ENCODE measurements at regions not wholly inside any gene's neighbourhood (a gene's known extent, or its start where the extent isn't known, plus 50 kb on each side); places are given as distances from the start of the nearest gene placed in this dataset.

DNA sequence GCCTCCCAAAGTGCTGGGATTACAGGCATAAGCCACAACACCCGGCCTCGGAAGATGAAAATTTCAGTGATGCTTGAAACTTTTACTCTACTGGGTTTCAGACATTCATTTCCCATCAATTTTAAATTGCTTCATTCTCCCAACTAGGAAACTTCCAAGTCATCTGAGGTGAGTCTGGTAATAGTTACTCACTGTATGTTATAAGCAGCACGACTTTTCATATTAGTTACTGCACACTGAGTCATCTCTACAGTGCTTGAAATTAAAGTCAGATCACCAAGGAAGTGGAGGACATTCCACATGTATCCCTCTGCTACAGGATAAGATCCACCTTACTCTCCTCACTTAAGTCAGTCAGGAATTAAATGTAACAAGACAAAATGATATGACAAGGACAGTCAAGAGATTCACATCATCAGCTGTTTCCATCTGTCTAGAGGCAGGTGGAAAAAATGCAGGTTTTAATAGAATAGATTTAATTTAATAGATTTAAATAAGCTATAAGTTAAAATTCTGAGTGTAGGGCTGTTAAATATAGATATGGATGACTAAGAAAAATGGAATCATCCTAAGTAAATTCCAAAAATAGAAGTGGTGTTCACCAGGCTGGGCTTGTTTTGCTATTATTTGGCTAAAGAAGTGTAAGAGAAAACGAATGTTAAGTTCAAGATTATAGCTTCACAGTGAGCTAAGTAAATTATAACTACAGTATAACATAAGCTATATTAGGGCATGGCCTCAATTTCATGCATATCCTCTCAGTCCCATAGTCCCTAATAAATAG lies 104.4 kb downstream of the TMCO5A start:
- H3K4me3 ChIP-seq (ENCODE audit: extremely low read depth in 1 of 4, insufficient read depth in 2 of 4, low read depth in 3 of 4, low read length in 4 of 4): no peak overlapping the region
- POLR2A ChIA-PET (ENCODE audit: partially characterized antibody): interaction anchor here (1.4 to 1.6 kb wide), 2 partner anchors 18 to 213 kb away, joined by 3 to 5 read pairs; no protein-coding TSS in a partner anchor
- H3K27ac ChIP-seq (ENCODE audit: low read depth, low read length): no peak overlapping the region
- no peaks in the 10 kb centered on the region for H3K9me3 ChIP-seq (ENCODE audit: insufficient read depth in 2 of 2, low read depth in 1 of 2, low read length in 1 of 2)
- H2BK12ac ChIP-seq (ENCODE audit: low read depth, low read length): no peak overlapping the region
- H4K20me1 ChIP-seq (replicated peaks in 1 of 2; ENCODE audit: control insufficient read depth in 1 of 2, insufficient read depth in 2 of 2, low read length in 2 of 2): no peaks in the 10 kb centered on the region
- H2BK120ac ChIP-seq (replicated peaks; ENCODE audit: low read depth, low read length): no peak overlapping the region
- H4K91ac ChIP-seq (replicated peaks; ENCODE audit: insufficient read length, low read length): no peak overlapping the region
- H2BK15ac ChIP-seq (ENCODE audit: low read length): no peak overlapping the region
- no peak overlapping the region for H3K9ac ChIP-seq (replicated peaks in 1 of 4; ENCODE audit: extremely low read depth in 1 of 4, low read depth in 3 of 4, low read length in 3 of 4)
- no peaks in the 10 kb centered on the region for H3K23me2 ChIP-seq (ENCODE audit: low read depth, low read length)
- H3K79me2 ChIP-seq (ENCODE audit: control insufficient read depth in 1 of 2, insufficient read depth in 2 of 2, low read length in 2 of 2): no peaks in the 10 kb centered on the region
- H3K4ac ChIP-seq (replicated peaks; ENCODE audit: insufficient read length, low read depth, low read length): no peak overlapping the region
- H3K27me3 ChIP-seq (replicated peaks in 1 of 4; ENCODE audit: control insufficient read depth in 3 of 4, extremely low read depth in 1 of 4, insufficient read depth in 3 of 4, low read length in 3 of 4): no peaks in the 10 kb centered on the region
- no peak overlapping the region for H2AK5ac ChIP-seq (ENCODE audit: low read depth, low read length)
- no peaks in the 10 kb centered on the region for H3K36me3 ChIP-seq (ENCODE audit: control insufficient read depth in 2 of 4, insufficient read depth in 4 of 4, low read length in 3 of 4)
- H2AFZ ChIP-seq (ENCODE audit: low read length): no peak overlapping the region
- H3K18ac ChIP-seq (ENCODE audit: extremely low read depth, low read length): no peak overlapping the region
- CTCF ChIA-PET (ENCODE audit: partially characterized antibody): interaction anchor here (0.7 to 1.2 kb wide), 2 partner anchors 125 to 212 kb away, joined by 3 to 5 read pairs; no protein-coding TSS in a partner anchor
- no peak overlapping the region for H3K14ac ChIP-seq (ENCODE audit: insufficient read length)
- H3K79me1 ChIP-seq (ENCODE audit: low read depth, low read length): no peaks in the 10 kb centered on the region
- WGBS, 2 experiments (ENCODE audit: extremely low coverage in 1 of 2, insufficient coverage in 1 of 2, insufficient read length in 1 of 2, insufficient replicate concordance in 2 of 2, low coverage in 1 of 2, low lambda C conversion rate in 2 of 2, missing lambda C conversion rate in 1 of 2): 91% methylated on average over 4 of the region's 4 CpGs; no CpG with 5 or more reads in 1 of the 2 experiments
- H4K8ac ChIP-seq (ENCODE audit: extremely low read depth, insufficient read depth, low read length): no peak overlapping the region
- H3K56ac ChIP-seq (replicated peaks; ENCODE audit: insufficient read length, low read depth, low read length): no peak overlapping the region
- no peaks in the 10 kb centered on the region; a peak in 2 of 7 replicates for H3K4me1 ChIP-seq (replicated peaks in 1 of 4; ENCODE audit: control insufficient read depth in 3 of 4, insufficient read depth in 4 of 4, low read length in 3 of 4)
- H3K23ac ChIP-seq (ENCODE audit: insufficient read length): no peak overlapping the region
- H4K5ac ChIP-seq (ENCODE audit: insufficient read length, low read depth, low read length): no peak overlapping the region
- TF ChIP-seq FOSL1 (IDR thresholded peaks at IDR 0.05; ENCODE audit: insufficient read depth, low read depth, low read length) (no peak), SP2 (IDR thresholded peaks at IDR 0.05; ENCODE audit: low read length) (no peak), JUN (IDR thresholded peaks at IDR 0.05; ENCODE audit: low read depth, low read length) (no peak), SIX5 (IDR thresholded peaks at IDR 0.05; ENCODE audit: low read depth, low read length) (no peak), CBX5 (IDR thresholded peaks at IDR 0.05; ENCODE audit: low read depth, low read length) (no peak), EZH2 (IDR thresholded peaks at IDR 0.05; ENCODE audit: low read depth, low read length, severe bottlenecking) (no peak), SAP30 (IDR thresholded peaks at IDR 0.05; ENCODE audit: insufficient read depth, insufficient replicate concordance, low read length) (no peak), MAFK (IDR thresholded peaks at IDR 0.05; ENCODE audit: low read depth, low read length) (no peak), CEBPB (IDR thresholded peaks at IDR 0.05; ENCODE audit: low read depth, low read length) (no peak), RNF2 (IDR thresholded peaks at IDR 0.05; ENCODE audit: borderline replicate concordance, low read depth, low read length, missing control alignments, poor library complexity, severe bottlenecking) (no peak)
- FAIRE-seq (no peak), DNase-seq (ENCODE audit: low read depth in 1 of 2, low spot score in 2 of 2) (no peak)
- no peak overlapping the region for H2BK5ac ChIP-seq (ENCODE audit: low read depth, low read length)
- no peak overlapping the region for H3K4me2 ChIP-seq (ENCODE audit: insufficient read depth in 1 of 2, low read depth in 2 of 2, low read length in 2 of 2)
- no peak overlapping the region for H2BK20ac ChIP-seq (ENCODE audit: low read length)
